ENCODE measurements at regions not wholly inside any gene's neighbourhood (a gene's known extent, or its start where the extent isn't known, plus 50 kb on each side); places are given as distances from the start of the nearest gene placed in this dataset.

GRCh38 chr1:65510961-65511360 lies 90.5 kb downstream of the LEPR start:
- TF ChIP-seq CTCF (optimal IDR thresholded peaks at IDR 0.05 in 1 of 3, IDR thresholded peaks at IDR 0.05 in 1 of 3, conservative IDR thresholded peaks at IDR 0.05 in 1 of 3; ENCODE audit: extremely low read depth in 1 of 3, insufficient read depth in 2 of 3, low read length in 3 of 3) (no peak), EZH2 (IDR thresholded peaks at IDR 0.05; ENCODE audit: low read length) (no peak)
